ENCODE measurements at regions not wholly inside any gene's neighbourhood (a gene's known extent, or its start where the extent isn't known, plus 50 kb on each side); places are given as distances from the start of the nearest gene placed in this dataset.

GRCh38 chr18:22608847-22609246, 191.1 kb upstream of the CTAGE1 start:
- H3K27me3 Mint-ChIP-seq (ENCODE audit: unreplicated experiment): peaks cover 11% of the 10 kb centered on the region
- H3K4me3 Mint-ChIP-seq (ENCODE audit: unreplicated experiment): no peak overlapping the region
- no peak for DNase-seq (ENCODE audit: extremely low spot score, unreplicated experiment)
- no peak for TF ChIP-seq CTCF (IDR thresholded peaks at IDR 0.05)
- H3K9me3 Mint-ChIP-seq (ENCODE audit: unreplicated experiment): no peaks in the 10 kb centered on the region
- H3K27ac Mint-ChIP-seq (ENCODE audit: unreplicated experiment): no peak overlapping the region
- H3K4me1 Mint-ChIP-seq (ENCODE audit: unreplicated experiment): no peaks in the 10 kb centered on the region
- H3K36me3 Mint-ChIP-seq (ENCODE audit: unreplicated experiment): no peaks in the 10 kb centered on the region

- no peak for DNase-seq (ENCODE audit: extremely low spot score, unreplicated experiment)
- no peak overlapping the region for H3K27ac Mint-ChIP-seq (ENCODE audit: unreplicated experiment)
- no peak overlapping the region for H3K4me3 Mint-ChIP-seq (ENCODE audit: unreplicated experiment)
- H3K4me1 Mint-ChIP-seq (ENCODE audit: unreplicated experiment): no peaks in the 10 kb centered on the region
- TF ChIP-seq CTCF (IDR thresholded peaks at IDR 0.05): no peak
- no peaks in the 10 kb centered on the region for H3K36me3 Mint-ChIP-seq (ENCODE audit: unreplicated experiment)
- peaks cover 11% of the 10 kb centered on the region for H3K27me3 Mint-ChIP-seq (ENCODE audit: unreplicated experiment)
- H3K9me3 Mint-ChIP-seq (ENCODE audit: unreplicated experiment): no peaks in the 10 kb centered on the region
These were observed 191.9 kb upstream of the CTAGE1 start for GRCh38 chr18:22609642-22610041.

GRCh38 chr18:22613058-22613690, 195.5 kb upstream of the CTAGE1 start:
- no peak for DNase-seq (ENCODE audit: extremely low spot score, unreplicated experiment)
- TF ChIP-seq CTCF (IDR thresholded peaks at IDR 0.05): no peak
- peaks cover 16% of the 10 kb centered on the region for H3K27me3 Mint-ChIP-seq (ENCODE audit: unreplicated experiment)
- no peaks in the 10 kb centered on the region for H3K4me1 Mint-ChIP-seq (ENCODE audit: unreplicated experiment)
- H3K9me3 Mint-ChIP-seq (ENCODE audit: unreplicated experiment): peaks cover 5% of the 10 kb centered on the region
- H3K36me3 Mint-ChIP-seq (ENCODE audit: unreplicated experiment): no peaks in the 10 kb centered on the region
- H3K27ac Mint-ChIP-seq (ENCODE audit: unreplicated experiment): no peak overlapping the region
- no peak overlapping the region for H3K4me3 Mint-ChIP-seq (ENCODE audit: unreplicated experiment)

- no peaks in the 10 kb centered on the region for H3K36me3 Mint-ChIP-seq (ENCODE audit: unreplicated experiment)
- H3K4me1 Mint-ChIP-seq (ENCODE audit: unreplicated experiment): no peaks in the 10 kb centered on the region
- peaks cover 5% of the 10 kb centered on the region for H3K9me3 Mint-ChIP-seq (ENCODE audit: unreplicated experiment)
- no peak overlapping the region for H3K4me3 Mint-ChIP-seq (ENCODE audit: unreplicated experiment)
- TF ChIP-seq CTCF (IDR thresholded peaks at IDR 0.05): no peak
- H3K27ac Mint-ChIP-seq (ENCODE audit: unreplicated experiment): no peak overlapping the region
- H3K27me3 Mint-ChIP-seq (ENCODE audit: unreplicated experiment): peaks cover 16% of the 10 kb centered on the region
- no peak for DNase-seq (ENCODE audit: extremely low spot score, unreplicated experiment)
These were observed 196.1 kb upstream of the CTAGE1 start for GRCh38 chr18:22613788-22614187.

GRCh38 chr18:22623513-22623912, 205.8 kb upstream of the CTAGE1 start:
- Mint-ChIP-seq H3K36me3 (ENCODE audit: unreplicated experiment) (no peaks in the 10 kb centered on the region), H3K4me1 (ENCODE audit: unreplicated experiment) (no peaks in the 10 kb centered on the region), H3K4me3 (ENCODE audit: unreplicated experiment) (no peak overlapping the region), H3K9me3 (ENCODE audit: unreplicated experiment) (peaks cover 8% of the 10 kb centered on the region), H3K27ac (ENCODE audit: unreplicated experiment) (no peak overlapping the region), H3K27me3 (ENCODE audit: unreplicated experiment) (peaks cover 14% of the 10 kb centered on the region)
- no peak for DNase-seq (ENCODE audit: extremely low spot score, unreplicated experiment)
- no peak for TF ChIP-seq CTCF (IDR thresholded peaks at IDR 0.05)
